Left forelimb (tissue), 1 donor: ENCODE measurements at regions not wholly inside any gene's neighbourhood (a gene's known extent, or its start where the extent isn't known, plus 50 kb on each side); places are given as distances from the start of the nearest gene placed in this dataset.

Experiments used
- DNase-seq: peaks from one replicate; pipeline ENCODE4 v3.0.0-alpha.2; 2018; ENCODE audit warnings: low spot score

DNA sequence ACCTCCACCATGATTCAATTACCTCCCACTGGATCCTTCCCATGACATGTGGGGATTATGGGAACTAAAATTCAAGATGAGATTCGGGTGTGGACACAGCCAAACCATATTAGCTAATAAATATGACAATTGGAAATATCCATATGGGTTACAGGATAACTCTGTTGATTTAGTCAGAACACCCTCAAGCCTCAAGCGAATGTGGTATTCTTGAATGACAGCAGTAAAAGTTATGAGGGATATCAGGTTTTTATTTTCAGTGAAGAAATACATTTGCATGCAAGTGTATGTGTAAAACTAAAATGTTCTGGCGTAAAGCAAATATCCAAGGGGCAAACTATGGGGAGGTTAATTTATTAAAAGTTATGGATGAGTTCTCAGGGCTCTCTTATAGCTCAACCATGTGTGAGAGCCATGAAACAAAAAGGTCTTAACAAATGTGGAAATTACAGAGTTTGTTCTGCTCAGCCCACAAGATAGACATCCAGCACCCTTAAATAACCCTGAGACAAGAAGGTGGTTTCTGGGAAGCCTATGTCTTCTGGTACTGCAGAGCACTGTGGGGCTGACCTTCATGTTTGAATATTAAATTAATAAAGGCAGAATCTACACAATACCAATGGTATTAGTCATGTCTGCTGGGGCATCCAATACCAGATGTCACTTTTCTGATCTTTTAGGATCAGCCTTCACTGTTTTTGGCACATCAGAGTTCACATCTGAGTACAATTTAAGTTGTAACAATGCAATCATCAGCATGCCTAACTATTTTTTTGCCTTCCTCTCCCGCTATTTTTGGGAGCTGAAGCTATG lies 370.5 kb upstream of the RSPO3 start:
- DNase-seq = no peak

DNA sequence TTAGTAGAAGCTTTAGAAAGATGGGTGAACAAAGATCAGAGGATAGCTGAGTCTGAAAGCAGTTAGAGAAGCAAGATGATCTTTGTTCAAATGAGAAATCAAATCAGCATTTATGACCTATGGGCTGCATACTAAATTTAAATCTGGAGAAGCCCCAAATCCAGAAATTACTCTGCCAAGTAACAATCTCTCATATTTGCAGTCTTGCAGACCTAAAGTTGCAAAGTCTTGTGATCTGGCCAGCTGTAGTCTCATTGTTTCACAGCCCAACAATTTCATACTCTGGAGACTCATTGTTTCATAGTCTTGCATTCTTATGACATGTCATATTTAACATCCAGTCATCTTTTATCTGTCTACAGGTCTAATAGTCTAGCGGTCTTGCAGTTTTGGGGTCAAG lies 364.9 kb upstream of the RSPO3 start:
- no peak for DNase-seq

DNA sequence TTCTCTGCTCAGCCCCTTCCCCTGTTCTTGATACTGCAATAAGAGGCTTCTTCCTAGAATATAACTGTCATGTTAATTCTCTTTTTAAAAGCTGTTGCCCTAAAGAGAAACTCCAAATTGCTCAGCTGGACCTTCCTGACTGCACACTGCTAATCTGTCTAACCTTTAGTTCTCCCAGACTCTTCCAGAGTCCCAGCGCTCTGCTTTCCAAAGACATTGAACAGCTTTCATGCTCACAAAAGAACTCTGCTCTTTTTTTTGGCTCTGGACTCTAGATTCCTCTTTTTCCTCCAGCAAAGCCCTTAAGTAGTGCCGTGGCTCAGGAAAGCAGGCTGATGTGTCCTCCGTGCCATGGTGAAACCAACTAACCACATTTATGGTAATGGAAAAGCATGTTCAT lies 356.6 kb upstream of the RSPO3 start:
- DNase-seq = no peak

DNA sequence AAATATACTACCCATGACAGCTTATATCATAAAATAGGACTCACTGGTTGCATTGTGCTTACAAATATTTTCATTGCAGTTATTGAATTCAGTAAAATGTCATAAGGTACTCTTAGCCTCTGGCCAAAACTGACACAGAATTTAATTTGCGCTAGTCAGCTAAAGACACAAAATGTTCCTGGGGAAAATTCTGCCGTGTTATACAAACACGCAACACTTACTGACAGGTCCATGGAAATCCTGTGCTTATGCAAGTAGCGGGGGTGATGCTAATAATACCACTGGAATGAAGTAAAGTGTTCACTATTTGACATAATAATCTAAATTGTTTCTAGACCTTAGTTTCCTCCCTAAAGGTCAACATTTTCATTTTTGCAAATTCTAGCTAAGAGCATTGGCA lies 354.4 kb upstream of the RSPO3 start:
- DNase-seq = no peak

DNA sequence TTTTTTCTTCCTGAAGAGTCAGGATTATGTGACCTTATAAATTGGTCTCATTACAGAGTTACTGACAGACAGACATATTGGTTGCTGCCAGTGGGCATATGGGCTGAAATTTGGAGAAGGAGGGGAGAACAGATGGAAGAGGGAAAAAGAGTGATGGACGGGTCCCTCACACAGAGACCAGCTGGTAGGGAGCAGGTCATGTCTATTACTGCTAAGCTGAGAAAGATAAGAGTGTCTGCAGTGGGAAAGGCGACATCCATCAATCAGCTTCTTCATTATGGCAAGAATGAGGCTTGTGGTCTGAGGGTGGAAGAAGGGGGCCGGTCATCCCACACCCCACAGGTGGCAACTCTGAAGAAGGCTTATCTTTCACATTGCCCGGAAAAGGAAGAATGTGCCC lies 353.8 kb upstream of the RSPO3 start:
- no peak for DNase-seq

DNA sequence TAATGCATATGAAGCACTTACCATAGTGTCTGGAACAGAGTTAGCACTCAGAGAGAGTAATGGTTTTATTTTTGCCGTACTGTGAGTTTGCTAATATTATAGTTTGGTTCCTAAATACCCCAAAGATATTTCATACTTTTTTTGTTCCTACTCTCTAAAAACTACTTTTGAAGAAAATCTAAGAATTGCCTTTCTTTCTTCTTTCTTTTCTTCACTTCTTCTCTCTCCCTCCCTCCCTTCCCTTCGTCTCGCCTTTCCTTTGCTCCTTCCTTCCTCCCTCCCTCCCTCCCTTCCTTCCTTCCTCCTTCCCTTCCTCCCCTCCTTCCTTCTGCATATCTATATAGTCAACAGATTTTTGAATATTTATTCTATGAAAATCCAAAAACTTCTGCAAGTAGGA lies 351.7 kb upstream of the RSPO3 start:
- no peak for DNase-seq

DNA sequence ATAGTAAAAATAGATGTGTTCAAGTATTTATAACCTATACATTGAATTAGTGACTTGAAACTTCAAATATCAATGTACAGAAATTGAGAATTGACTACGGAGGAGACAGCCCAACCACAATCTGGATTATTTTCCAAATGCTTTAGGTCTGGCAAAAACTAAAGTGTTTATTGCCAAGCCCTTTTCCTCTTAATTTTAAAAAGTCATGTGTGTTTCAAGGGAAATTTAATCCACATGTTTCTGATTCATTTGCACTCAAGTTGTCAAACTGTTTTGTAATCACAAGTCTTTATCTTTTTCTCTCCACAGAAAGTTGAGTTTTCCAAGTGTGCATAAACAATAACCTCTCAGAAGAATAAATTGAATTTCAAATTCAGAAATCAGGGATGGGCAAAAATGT lies 350.8 kb upstream of the RSPO3 start:
- DNase-seq = no peak

DNA sequence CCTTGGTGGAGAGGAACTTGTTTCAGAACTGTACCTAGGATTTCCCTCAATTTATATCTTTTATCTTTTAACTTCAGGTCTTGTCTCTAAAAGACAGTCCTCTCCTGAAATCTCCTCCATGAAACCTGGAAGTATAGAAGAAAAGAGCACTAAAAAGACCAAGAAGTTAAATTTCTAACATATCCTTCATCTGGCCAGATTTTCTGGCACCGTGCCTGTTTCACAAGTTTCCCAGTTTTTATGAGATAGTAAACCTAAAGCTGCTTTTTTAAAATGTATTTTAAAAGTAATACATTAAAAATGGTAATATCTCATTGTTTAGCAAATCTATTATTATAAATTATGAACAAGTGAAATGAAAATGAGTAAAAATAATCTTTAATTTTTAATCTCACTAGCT lies 348.3 kb upstream of the RSPO3 start:
- DNase-seq = no peak

DNA sequence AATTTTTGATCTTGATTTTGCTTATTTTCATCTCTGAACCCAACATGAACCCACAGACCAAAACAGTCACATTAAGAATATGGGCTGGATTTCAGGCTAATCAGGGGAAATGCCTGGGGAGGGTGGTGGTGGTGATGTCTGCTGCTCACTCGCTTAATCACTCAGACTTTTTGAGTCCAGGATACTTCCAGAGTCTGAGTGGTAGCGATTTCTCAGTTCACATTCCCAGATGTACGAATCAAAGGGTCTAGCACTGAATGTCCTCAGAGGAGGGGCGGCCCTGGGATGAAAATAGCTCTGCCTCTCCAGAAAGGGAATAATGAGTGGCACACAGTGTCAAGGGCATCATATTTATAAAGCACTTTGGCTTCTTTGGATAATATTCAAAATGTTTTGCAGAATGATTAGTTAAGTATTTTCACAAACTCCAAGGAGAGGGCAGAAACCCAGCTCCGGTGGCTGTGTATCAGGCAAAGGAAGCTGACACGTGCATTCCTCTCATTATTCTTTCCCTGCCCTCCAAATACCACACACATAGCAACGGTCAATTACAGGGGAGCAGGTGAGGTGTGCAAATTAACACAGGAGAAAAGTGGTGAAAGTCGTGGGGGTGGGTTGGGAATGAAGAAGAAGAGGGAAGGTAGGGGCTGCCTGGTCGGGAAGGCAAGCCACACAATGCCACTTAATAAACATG lies 345.2 kb upstream of the RSPO3 start:
- no peak for DNase-seq

DNA sequence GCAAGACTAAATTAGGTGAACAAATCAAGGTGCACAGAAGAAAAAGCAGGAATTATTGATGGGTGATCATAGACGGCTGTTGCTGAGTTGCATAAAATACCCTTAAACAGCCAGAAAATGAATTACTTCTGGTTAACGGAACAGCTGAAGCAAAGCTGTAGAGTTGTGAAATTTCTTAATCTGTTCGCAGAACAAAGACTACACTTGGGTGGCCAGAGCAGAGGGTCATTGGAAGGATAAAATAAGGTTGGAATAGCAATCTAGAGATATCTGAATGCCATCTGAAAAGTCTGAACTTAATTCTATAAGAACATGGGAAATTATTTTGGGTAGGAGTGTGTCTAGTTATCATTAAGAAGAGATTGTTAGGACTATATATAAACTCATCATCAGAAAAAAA lies 339.1 kb upstream of the RSPO3 start:
- no peak for DNase-seq

DNA sequence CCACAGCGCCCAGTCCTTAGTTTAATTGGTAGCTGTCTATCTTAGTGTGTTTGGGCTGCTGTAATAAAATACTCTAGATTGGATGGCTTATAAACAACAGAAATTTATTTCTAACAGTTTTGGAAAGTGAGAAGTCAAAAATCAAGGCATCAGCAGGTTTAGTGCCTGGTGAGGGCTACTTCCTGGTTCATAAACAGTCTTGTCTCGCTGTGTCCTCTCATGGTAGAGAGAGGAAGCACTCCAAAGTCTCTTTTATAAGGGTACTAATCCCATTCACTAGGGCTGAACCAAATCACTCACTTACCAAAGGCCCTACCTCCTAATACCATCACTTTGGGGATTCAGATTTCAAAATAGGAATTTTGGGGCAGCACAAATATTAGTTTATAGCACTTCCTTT lies 336.9 kb upstream of the RSPO3 start:
- no peak for DNase-seq

DNA sequence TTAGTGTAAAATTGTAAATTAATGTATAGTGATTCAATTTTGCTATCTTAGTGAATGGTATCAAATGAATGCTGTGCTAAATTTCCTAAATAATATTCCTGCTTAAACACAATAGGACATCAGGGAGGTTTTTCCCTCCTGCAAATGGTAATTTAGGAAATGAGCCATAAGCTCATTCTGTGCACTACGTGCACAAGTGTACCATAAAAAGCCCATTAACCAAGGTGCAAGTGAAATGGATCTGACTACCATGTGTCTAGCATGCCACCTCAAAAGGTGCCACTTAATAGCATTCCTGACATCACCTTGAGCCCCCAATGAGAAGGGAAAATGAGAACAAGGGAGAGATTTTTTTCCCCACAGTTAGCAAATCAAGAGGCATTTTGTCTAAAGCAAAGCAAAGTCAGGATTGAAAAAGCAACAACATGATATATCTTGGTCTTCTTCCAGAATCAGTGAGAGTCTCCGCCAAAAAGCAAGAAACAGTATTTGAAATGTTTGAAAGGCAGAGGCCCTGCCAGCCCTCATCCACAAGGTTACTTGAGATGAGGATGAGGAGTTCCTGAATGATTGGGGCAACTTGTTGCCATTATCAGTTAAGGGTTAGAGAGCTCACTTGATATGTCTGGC lies 334.2 kb upstream of the RSPO3 start:
- no peak for DNase-seq

DNA sequence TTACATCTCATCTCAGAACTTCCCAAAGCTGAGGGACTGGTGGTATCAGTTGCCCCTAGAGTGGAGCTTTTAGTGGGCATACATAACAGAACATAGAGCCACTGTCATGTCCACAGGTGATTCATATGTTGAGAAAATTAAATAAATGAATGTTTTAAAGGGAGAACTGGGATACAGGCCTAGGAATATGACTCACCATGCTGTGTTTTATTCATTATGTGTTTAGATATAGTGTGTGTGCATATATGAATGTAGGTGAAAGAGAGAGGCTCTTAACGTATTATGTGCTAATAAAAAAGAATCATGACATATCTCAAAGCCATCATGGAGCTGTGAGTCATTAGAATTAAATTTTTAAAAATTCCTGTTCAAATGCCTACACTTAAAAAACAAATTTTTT lies 332.2 kb upstream of the RSPO3 start:
- DNase-seq = no peak

DNA sequence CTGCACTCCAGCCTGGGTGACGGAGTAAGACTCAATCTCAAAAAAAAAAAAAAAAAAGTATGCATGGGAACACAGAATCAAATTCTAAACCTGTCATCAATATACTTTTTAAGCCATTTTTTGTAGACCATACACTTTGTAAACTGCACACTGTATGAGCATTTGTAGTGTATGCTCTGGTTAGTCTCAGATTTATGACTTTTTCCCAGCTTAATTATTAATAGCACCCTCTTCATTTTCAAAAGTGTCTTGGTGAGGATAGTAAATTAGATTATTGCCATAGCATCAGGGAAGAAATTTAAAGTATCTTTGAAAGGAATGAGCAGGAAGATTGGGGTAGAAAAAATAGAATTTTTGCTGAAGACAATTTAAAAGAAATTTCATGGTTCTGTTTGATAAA lies 330.8 kb upstream of the RSPO3 start:
- DNase-seq = no peak

DNA sequence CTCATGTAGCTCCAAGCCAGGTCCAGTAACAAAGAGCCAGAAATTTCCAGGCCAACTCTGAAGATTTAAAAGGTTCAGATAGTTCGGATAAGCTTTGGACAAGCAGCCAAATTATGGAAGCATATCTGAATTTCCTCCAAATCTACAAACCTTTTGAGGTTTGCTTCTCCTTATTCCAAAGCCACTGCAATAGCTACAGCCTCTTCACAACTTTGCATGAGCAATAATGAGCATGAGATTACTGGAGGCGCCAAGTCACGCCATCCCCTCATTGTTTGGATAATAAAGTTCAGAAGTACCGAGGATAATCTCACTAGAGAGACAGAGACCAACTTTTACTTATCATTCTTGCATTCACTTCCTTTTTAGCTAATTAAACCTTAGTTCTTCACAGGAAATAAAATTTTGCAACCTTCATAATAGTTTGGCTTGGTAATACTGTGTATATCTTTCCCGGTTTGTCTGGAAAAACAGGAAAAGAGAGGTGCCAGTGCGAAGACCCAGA lies 329.6 kb upstream of the RSPO3 start:
- no peak for DNase-seq

DNA sequence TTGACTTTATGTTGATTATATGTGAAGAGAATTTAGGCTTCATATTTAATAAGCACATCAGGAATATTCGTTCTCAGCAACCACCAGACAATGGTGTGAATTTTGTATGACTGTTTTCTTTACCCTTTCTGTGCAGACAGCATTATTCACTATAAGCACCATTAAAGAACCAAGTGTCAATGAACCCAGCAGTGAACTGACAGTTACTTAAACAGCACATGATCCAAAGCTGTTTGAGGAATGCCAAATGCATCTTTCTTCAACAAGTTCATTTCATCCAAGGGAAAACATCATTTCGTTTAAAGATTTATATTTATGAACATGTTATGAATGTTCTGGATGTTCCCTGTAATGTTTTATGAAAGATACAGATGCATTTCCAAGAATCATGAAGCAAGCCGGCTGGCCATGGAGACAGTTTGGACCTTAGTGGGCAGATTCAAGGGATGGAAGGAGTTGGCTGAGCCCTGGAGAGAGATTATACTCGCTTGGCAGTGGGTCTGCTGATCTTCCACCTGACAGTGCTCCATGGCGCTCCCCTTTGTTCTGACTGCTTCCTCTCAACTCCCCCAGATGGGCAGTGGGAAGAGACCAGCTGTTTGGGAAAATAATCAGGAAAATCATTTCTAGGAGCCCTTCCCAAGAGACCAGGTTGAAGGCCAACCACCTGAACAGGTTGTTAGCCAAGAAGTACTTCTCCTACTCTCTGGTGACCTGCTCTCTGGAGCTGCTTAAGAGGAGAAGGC lies 326.0 kb upstream of the RSPO3 start:
- no peak for DNase-seq

DNA sequence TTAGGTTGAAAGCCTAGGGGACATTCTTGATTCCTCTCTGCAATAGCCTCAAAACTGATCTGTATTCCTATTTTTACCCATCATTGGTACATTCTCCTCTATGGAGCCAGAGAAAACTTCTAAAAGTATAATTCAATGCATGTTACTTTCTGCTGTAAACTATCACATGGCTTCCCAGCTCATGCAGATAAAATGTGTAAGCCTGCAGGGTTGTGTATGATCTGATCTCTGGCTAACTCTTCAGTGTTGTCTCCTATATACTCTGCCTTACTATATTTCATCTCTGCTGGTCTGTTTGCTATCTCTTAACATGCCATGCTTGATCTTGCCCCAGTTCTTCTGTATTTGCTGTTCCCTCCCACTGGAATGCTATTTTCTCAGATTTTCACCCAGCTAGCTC lies 323.3 kb upstream of the RSPO3 start:
- no peak for DNase-seq

DNA sequence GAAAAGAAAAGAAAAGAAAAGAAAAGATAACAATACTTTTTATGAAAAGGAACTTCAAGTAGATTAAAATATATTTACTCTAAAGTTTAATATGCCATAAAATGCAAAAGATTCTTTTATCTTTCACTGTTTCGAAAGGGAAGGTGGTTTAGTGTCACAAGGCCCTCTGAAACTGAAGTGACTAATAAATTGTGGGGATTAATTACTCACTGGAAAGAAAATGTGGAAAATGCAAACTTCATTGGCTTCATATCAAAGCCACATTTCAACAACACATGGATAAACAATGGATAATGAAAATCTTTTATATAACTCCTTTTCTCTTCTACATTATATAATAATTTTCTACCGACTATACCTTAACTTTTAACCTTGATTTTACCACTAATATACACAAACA lies 320.5 kb upstream of the RSPO3 start:
- no peak for DNase-seq

DNA sequence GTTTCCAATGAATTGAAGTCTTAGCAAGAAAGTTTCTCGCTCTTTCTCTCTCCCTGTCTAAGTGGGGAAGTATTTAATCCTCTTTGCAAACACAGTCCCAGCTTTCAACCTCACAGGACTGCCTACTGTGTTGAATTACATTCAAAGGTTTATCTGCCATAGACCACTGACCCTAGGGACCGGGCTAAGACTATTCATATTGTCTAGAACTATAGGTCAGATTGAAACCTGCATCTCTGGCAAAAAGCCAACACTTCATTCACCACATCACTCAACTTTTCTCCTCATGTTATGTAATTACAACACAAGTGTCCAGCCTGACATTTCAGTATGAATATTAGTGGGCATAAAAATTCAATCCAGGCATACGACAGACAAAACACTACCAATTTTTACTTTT lies 314.7 kb upstream of the RSPO3 start:
- no peak for DNase-seq

DNA sequence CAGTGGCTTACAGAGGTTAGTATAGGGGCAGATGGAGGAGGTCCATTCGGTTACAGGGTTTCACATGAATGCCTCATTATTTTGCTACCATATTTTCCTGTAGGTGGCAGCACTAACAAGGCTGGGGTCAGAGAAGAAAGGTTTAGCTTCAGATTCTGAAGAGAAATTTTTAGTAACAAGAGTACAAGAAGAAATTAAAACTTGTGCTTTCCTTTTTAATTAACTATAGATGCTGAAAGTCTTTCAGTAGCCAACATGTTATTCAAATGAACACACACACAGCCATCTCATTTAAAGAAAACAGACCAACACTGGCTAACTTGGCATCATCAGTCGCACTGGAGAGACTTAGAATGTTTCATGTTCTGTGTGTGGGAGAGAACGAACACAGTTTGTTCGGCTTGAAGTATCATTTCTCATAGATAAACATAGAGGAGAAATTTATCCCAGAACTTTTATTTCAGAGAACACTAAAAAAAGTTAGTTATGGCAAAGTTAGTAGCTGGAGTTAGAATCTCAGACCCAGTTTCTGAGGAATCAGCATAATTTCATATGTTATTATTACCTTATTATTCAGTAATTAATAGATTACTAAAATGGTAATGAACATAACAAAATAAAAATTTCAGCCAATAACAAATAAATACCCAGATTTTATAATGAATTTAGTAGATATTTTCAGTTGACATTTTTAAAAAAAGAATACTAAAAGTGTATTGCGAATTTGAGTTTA lies 314.0 kb upstream of the RSPO3 start:
- no peak for DNase-seq

DNA sequence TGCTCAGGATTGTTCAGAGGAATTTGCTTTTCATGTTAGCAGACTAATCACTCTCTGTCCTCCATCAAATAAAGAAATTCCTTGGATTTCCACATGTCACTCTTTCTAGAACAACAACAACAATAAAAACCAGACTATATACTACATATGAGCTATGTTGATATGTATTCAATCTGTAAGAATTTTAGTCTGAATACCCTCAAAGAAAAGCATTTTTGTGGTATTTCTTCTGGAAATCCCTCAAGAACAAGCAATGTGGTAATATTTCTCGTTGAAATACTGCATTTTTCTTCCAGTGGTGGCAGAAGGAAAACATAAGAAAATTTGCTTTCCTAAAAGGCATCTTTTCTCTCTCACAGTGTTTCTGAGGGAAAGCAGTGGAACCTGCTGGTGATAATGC lies 312.6 kb upstream of the RSPO3 start:
- no peak for DNase-seq

DNA sequence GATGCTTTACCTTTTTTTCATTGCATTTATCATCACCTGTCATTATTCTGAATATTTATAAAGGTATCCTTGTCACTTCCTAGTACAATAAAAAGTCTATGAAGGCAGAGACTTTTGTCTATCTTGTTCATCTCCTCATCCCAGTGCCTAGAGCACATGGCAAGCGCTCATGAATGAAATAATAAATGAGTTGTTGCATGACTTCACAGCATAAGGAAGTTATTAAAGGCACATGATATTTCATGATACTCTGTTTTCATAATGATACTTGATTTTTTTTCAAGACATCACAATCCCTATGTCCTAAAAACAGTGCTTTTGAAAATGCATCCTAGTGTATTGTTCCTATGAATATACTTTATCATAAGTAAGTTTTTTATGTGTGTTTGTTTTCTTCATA lies 310.6 kb upstream of the RSPO3 start:
- no peak for DNase-seq
